ENCODE measurements at regions not wholly inside any gene's neighbourhood (a gene's known extent, or its start where the extent isn't known, plus 50 kb on each side); places are given as distances from the start of the nearest gene placed in this dataset.

DNA sequence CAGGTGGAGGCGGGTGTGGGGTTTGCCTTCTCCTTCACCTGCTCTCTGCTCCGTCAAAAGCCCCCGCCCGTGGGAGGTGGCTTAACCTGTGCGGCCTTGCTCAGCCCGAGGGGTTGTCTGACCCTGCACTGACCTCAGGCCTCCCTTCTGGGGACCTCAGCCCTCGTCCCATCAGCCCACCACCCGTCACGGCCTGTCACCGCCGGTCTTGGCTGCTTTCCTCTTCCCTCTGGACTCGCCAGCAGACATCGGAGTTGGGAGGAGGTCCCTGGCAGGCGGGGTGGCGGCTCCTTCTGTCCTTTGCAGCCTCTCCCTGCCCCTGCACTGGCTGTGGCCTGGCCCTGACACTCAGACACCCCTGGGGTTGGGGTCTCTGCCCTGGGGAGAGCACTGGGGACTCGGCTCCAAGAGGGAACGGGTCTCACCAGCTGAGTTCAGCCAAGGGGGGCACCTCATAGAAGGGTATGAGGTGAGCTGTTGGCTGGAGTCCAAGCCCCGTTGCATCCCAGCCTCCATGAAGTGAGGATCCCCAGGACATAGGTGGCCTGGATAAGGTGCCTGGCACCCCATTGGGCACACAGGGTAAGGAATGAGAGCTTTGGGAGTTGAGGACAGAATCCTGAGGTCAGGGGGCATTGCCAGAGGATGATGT is 999.6 kb downstream of the BRD1 start:
- Histone ChIP-seq H3K9me3 (ENCODE audit: control insufficient read depth, insufficient read depth, low read depth, low read length) (no peaks in the 10 kb centered on the region), H3K27me3 (ENCODE audit: control insufficient read depth, insufficient read depth, low read length) (no peaks in the 10 kb centered on the region), H3K36me3 (ENCODE audit: control insufficient read depth, insufficient read depth, low read length) (no peaks in the 10 kb centered on the region), H3K4me1 (ENCODE audit: control insufficient read depth, insufficient read depth, low read length) (no peaks in the 10 kb centered on the region), H3K27ac (ENCODE audit: low read length) (no peak overlapping the region), H3K4me3 (ENCODE audit: low read depth in 2 of 2, low read length in 2 of 2) (no peak overlapping the region)
- no peak for ATAC-seq
- ChIA-PET POLR2A (no interaction called here), CTCF (no interaction called here)
- intact Hi-C loops (cut with micrococcal nuclease; ENCODE audit: unreplicated experiment), result no loop called here
- TF ChIP-seq, protein P1, sequence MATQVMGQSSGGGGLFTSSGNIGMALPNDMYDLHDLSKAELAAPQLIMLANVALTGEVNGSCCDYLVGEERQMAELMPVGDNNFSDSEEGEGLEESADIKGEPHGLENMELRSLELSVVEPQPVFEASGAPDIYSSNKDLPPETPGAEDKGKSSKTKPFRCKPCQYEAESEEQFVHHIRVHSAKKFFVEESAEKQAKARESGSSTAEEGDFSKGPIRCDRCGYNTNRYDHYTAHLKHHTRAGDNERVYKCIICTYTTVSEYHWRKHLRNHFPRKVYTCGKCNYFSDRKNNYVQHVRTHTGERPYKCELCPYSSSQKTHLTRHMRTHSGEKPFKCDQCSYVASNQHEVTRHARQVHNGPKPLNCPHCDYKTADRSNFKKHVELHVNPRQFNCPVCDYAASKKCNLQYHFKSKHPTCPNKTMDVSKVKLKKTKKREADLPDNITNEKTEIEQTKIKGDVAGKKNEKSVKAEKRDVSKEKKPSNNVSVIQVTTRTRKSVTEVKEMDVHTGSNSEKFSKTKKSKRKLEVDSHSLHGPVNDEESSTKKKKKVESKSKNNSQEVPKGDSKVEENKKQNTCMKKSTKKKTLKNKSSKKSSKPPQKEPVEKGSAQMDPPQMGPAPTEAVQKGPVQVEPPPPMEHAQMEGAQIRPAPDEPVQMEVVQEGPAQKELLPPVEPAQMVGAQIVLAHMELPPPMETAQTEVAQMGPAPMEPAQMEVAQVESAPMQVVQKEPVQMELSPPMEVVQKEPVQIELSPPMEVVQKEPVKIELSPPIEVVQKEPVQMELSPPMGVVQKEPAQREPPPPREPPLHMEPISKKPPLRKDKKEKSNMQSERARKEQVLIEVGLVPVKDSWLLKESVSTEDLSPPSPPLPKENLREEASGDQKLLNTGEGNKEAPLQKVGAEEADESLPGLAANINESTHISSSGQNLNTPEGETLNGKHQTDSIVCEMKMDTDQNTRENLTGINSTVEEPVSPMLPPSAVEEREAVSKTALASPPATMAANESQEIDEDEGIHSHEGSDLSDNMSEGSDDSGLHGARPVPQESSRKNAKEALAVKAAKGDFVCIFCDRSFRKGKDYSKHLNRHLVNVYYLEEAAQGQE (IDR thresholded peaks at IDR 0.05; ENCODE audit: insufficient read depth in 1 of 2, low read depth in 2 of 2, low read length in 1 of 2), result no peak
- no peak for TF ChIP-seq SIN3A (IDR thresholded peaks at IDR 0.05; ENCODE audit: borderline replicate concordance, insufficient read depth, low read depth, low read length)
- no peak for DNase-seq (ENCODE audit: low read depth, low spot score)
- in situ Hi-C loops (cut with HindIII; ENCODE audit: low pct_unique_long_range_greater_than_20kb, low sequenced_read_pairs), result no loop called here
- BruUV-seq (replicated peaks), result no TSS peak

DNA sequence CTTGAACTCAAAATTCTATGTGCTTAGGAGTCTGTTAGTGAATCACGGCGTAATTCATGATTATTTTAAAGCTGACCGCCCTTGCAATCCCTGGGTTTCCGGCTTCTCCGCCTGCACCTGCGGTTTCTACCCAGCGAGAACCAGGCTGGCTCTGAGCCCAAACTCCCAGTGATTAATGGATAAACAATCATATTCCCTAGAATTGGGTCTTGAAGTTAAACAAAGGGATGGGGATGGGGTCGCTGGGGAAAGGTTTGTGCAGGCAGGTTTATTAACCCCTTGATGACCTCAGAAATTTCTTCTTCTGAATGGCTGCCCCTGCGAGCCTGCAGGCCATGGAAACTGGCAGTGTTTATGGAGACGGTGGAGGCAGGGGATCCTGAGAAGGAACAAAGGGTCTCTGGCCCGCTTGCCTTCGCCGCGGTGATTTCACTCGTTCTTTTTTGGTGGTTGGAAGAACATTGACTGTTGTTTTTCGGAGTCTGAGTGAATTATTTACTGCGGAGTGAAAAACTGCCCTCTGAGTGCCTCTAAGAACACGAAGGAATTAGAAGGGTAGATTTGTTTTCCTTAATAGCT is 1000.3 kb downstream of the BRD1 start:
- in situ Hi-C loops (cut with HindIII; ENCODE audit: low pct_unique_long_range_greater_than_20kb, low sequenced_read_pairs), result no loop called here
- Histone ChIP-seq H3K27me3 (ENCODE audit: control insufficient read depth, insufficient read depth, low read length) (no peaks in the 10 kb centered on the region), H3K27ac (ENCODE audit: low read length) (no peak overlapping the region), H3K9me3 (ENCODE audit: control insufficient read depth, insufficient read depth, low read depth, low read length) (no peaks in the 10 kb centered on the region), H3K36me3 (ENCODE audit: control insufficient read depth, insufficient read depth, low read length) (no peaks in the 10 kb centered on the region), H3K4me3 (ENCODE audit: low read depth in 2 of 2, low read length in 2 of 2) (no peak overlapping the region), H3K4me1 (ENCODE audit: control insufficient read depth, insufficient read depth, low read length) (no peaks in the 10 kb centered on the region)
- no TSS peak for BruUV-seq (replicated peaks)
- no peak for ATAC-seq
- TF ChIP-seq, protein P2, sequence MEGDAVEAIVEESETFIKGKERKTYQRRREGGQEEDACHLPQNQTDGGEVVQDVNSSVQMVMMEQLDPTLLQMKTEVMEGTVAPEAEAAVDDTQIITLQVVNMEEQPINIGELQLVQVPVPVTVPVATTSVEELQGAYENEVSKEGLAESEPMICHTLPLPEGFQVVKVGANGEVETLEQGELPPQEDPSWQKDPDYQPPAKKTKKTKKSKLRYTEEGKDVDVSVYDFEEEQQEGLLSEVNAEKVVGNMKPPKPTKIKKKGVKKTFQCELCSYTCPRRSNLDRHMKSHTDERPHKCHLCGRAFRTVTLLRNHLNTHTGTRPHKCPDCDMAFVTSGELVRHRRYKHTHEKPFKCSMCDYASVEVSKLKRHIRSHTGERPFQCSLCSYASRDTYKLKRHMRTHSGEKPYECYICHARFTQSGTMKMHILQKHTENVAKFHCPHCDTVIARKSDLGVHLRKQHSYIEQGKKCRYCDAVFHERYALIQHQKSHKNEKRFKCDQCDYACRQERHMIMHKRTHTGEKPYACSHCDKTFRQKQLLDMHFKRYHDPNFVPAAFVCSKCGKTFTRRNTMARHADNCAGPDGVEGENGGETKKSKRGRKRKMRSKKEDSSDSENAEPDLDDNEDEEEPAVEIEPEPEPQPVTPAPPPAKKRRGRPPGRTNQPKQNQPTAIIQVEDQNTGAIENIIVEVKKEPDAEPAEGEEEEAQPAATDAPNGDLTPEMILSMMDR (IDR thresholded peaks at IDR 0.05), result no peak
- TF ChIP-seq SIN3A (IDR thresholded peaks at IDR 0.05; ENCODE audit: borderline replicate concordance, insufficient read depth, low read depth, low read length) (no peak), POLR2AphosphoS5 (IDR thresholded peaks at IDR 0.05; ENCODE audit: low read depth, low read length) (no peak), TCF7L2 (IDR thresholded peaks at IDR 0.05; ENCODE audit: low read depth, low read length) (no peak)
- TF ChIP-seq, protein P1 (IDR thresholded peaks at IDR 0.05; ENCODE audit: insufficient read depth in 1 of 2, low read depth in 2 of 2, low read length in 1 of 2), result no peak
- ChIA-PET POLR2A (no interaction called here), CTCF (no interaction called here)
- DNase-seq (ENCODE audit: low read depth, low spot score), result no peak
- intact Hi-C loops (cut with micrococcal nuclease; ENCODE audit: unreplicated experiment), result no loop called here

All from Panc1 (cell line).